CD4-positive, CD25-positive, alpha-beta regulatory T cell (primary cell): ENCODE measurements at regions not wholly inside any gene's neighbourhood (a gene's known extent, or its start where the extent isn't known, plus 50 kb on each side); places are given as distances from the start of the nearest gene placed in this dataset.
A peak's percentile ranks its signal among the peaks of the same experiment; 100 is the strongest.

Experiments
- ATAC-seq, 2 donors: fragments of 150-1000 bp; cut with Tn5 transposase; one replicate each; pipeline ENCODE4 v1.10.0; 2021; ENCODE audit warnings: low read depth in 2 of 2, moderate number of reproducible peaks in 2 of 2, moderate library complexity in 1 of 2
- DNase-seq, 3 donors: peaks; one replicate each; pipeline versions ENCODE4 v3.0.0 to v3.0.0-alpha.2; 2012 to 2022; ENCODE audit warnings: mixed read lengths in 1 of 3
- H3K27ac ChIP-seq: one replicate; pipeline ENCODE4 v1.7.0; 2013; ENCODE audit warnings: mild to moderate bottlenecking, low read length; ENCODE audit not compliant: insufficient read depth, poor library complexity, severe bottlenecking
- H3K27me3 ChIP-seq: one replicate; pipeline ENCODE4 v1.7.0; 2013; ENCODE audit warnings: low read length; ENCODE audit not compliant: control insufficient read depth, insufficient read depth
- H3K36me3 ChIP-seq: one replicate; pipeline ENCODE4 v1.7.0; 2013; ENCODE audit warnings: mild to moderate bottlenecking, low read length, moderate library complexity; ENCODE audit not compliant: control insufficient read depth, insufficient read depth
- H3K4me1 ChIP-seq: 2 replicates; pipeline ENCODE4 v1.7.0; 2013; ENCODE audit warnings: mild to moderate bottlenecking, low read length; ENCODE audit not compliant: insufficient read depth, control insufficient read depth, poor library complexity, severe bottlenecking
- H3K4me3 ChIP-seq: one replicate; pipeline ENCODE4 v1.7.0; 2013; ENCODE audit warnings: low read depth, mild to moderate bottlenecking, low read length, moderate library complexity
- H3K9me3 ChIP-seq, 2 experiments: 1 replicate in 1 of 2; 2 replicates in 1 of 2; pipeline ENCODE4 v1.7.0; 2013; ENCODE audit warnings: low read length in 2 of 2, mild to moderate bottlenecking in 1 of 2, moderate library complexity in 1 of 2; ENCODE audit not compliant: control insufficient read depth in 2 of 2
- H3K27ac Mint-ChIP-seq, 3 donors: one replicate each; pipeline ENCODE4 v1.8.0; 2020 to 2022; ENCODE audit warnings: mild to moderate bottlenecking in 3 of 3, mixed read lengths in 3 of 3, moderate library complexity in 2 of 3
- H3K27me3 Mint-ChIP-seq: one replicate; pipeline ENCODE4 v1.8.0; 2022; ENCODE audit warnings: mild to moderate bottlenecking, mixed read lengths
- H3K36me3 Mint-ChIP-seq: one replicate; pipeline ENCODE4 v1.8.0; 2020; ENCODE audit warnings: mixed read lengths
- H3K4me1 Mint-ChIP-seq, 4 donors: one replicate each; pipeline ENCODE4 v1.8.0; 2020 to 2022; ENCODE audit warnings: mixed read lengths in 4 of 4, mild to moderate bottlenecking in 1 of 4
- H3K4me3 Mint-ChIP-seq, 4 donors: one replicate each; pipeline ENCODE4 v1.8.0; 2020 to 2022; ENCODE audit warnings: mild to moderate bottlenecking in 4 of 4, mixed read lengths in 4 of 4, moderate library complexity in 3 of 4
- H3K9me3 Mint-ChIP-seq, 7 donors: one replicate each; pipeline ENCODE4 v1.8.0; 2020 to 2022; ENCODE audit warnings: mixed read lengths in 7 of 7, mild to moderate bottlenecking in 3 of 7, moderate library complexity in 2 of 7

DNA sequence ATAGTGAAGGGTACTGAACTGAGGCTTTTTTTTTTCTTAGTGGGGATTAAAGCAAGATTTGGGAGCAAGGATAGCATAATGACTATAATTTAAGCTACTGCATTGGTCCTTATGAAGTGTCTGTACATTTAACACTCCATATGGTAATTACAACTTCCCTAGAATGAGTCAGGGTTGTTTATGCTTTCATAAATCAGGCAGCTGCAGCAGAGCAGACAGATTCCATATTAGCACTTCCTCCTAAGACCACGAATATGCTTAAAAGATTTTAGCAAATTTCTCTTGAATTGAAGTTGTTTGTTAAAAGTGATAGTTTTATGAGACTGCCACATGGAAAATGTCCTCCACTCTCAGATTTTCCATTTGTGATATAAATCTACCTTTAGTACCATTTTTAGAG lies 401.1 kb upstream of the SPRY2 start:
- Histone ChIP-seq H3K4me3 (no peak overlapping the region), H3K9me3 (peaks cover 0 to 2% of the 10 kb centered on the region in 2 experiments), H3K27me3 (no peaks in the 10 kb centered on the region), H3K4me1 (no peaks in the 10 kb centered on the region), H3K27ac (no peak overlapping the region), H3K36me3 (no peaks in the 10 kb centered on the region)
- DNase-seq, result no peak
- Mint-ChIP-seq H3K36me3 (no peaks in the 10 kb centered on the region), H3K9me3 (peaks cover 2 to 30% (median 7%) of the 10 kb centered on the region in 7 donors), H3K4me3 (no peak overlapping the region), H3K4me1 (no peaks in the 10 kb centered on the region), H3K27ac (no peak overlapping the region), H3K27me3 (no peaks in the 10 kb centered on the region)
- ATAC-seq, result no peak

DNA sequence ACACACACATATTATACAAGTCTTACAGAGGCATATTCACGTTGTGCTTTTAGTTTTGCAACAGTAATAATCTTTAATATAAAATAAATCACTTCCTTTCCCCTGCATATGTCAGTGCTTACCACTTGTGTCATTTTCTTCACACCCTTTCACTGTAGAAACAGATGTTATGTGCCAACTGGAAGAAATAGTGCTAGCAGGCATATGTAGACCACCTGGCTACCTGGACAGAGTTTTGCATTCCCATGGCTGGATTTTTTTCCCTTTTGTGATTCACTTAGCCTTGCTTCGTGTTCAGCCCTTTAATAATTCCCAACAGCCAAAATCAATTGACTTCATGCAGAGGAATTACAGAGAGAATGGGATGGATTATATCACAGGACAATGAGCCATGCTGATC lies 399.1 kb upstream of the SPRY2 start:
- H3K4me1 ChIP-seq, result no peaks in the 10 kb centered on the region
- no peak overlapping the region for H3K4me3 ChIP-seq
- DNase-seq (no peak), ATAC-seq (no peak)
- no peak overlapping the region for H3K4me3 Mint-ChIP-seq
- no peaks in the 10 kb centered on the region for H3K9me3 ChIP-seq
- no peak overlapping the region for H3K27ac ChIP-seq
- H3K36me3 Mint-ChIP-seq, result no peaks in the 10 kb centered on the region
- H3K9me3 Mint-ChIP-seq, result peaks cover 0 to 23% (median 4%) of the 10 kb centered on the region in 7 donors
- no peaks in the 10 kb centered on the region for H3K27me3 Mint-ChIP-seq
- H3K27me3 ChIP-seq, result no peaks in the 10 kb centered on the region
- H3K4me1 Mint-ChIP-seq, result no peaks in the 10 kb centered on the region
- H3K27ac Mint-ChIP-seq, result no peak overlapping the region
- no peaks in the 10 kb centered on the region for H3K36me3 ChIP-seq

DNA sequence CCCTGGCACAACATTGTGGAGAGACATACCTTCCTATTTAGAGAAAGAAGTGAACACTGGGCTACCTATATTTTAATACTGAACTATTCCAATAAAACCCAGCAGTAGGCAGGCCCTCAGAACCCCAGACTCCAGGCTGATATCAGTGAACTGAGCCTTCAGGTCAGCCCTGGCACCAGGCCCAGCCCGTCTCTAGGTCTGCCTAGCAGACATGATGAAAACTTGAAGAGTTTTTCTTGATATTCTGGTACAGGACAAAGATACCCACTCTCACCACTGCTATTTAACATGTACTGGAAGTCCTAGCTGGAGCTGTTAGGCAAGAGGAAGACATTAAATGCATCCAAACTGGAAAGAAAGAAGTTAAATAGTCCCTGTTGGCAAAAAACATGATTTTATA lies 396.6 kb upstream of the SPRY2 start:
- ATAC-seq, result no peak
- DNase-seq, result no peak
- Mint-ChIP-seq H3K9me3 (peaks cover 0 to 32% (median 5%) of the 10 kb centered on the region in 7 donors), H3K36me3 (no peaks in the 10 kb centered on the region), H3K4me1 (no peaks in the 10 kb centered on the region), H3K27ac (no peak overlapping the region), H3K4me3 (no peak overlapping the region), H3K27me3 (no peaks in the 10 kb centered on the region)
- H3K4me1 ChIP-seq, result no peaks in the 10 kb centered on the region
- H3K27ac ChIP-seq, result no peak overlapping the region
- H3K36me3 ChIP-seq, result no peaks in the 10 kb centered on the region
- no peak overlapping the region for H3K4me3 ChIP-seq
- H3K27me3 ChIP-seq, result no peaks in the 10 kb centered on the region
- H3K9me3 ChIP-seq, result no peaks in the 10 kb centered on the region

DNA sequence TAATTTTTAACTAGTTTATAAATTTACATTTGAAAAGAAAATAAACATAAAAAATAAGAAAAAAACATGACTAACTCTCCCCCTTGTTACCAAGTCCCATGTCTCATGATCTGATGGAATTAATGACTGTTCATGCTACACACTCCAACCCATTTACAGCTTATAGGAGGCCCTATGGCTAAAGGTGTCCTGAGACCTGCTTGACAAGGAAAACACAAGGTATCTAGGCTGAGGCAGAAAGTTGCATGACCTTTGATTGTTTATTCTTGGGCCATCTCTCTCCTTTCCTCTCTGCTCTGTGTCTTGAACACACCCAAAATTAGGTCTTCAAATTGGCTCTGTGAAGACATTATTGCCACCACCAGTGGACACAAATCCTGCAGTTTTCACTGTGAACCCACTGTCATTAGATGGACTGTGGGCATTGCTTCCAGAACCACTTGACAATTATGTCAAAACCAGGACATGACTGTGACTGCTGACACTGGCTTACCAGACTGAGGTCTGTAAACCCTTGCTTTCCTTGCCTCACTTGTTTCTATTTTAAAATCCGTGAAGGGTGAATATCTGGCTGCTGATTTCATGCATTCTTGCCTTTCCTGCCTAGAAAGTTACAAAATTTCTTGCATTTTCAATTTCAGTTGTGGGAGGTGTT lies 386.5 kb upstream of the SPRY2 start:
- no peaks in the 10 kb centered on the region for H3K27me3 Mint-ChIP-seq
- H3K27ac Mint-ChIP-seq, result peak overlapping the region in 1 of 3 donors; percentile 60

DNA sequence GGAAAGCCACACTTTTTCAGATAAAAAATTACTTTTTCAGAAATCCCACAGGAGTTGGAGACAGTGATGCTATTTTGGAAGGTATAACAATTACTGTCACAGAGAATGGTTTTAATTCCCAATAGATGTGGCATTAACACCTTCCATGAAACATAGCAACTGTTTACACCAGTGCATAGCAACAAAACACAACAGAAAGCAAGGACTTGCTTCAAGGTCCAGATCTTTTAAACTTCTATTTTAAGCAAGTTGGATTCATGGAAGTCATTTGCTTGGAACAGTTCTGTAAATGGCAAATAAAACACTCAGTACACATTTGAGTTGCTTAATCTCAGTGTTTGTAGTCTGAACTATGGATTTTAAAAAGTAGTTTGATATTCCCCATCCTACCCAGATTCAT lies 385.9 kb upstream of the SPRY2 start:
- ATAC-seq, result no peak
- no peak overlapping the region for H3K27ac ChIP-seq
- H3K4me1 Mint-ChIP-seq, result no peaks in the 10 kb centered on the region
- H3K4me3 ChIP-seq, result no peak overlapping the region
- H3K4me3 Mint-ChIP-seq, result no peak overlapping the region
- H3K9me3 Mint-ChIP-seq, result peaks cover 3 to 32% (median 6%) of the 10 kb centered on the region in 7 donors
- H3K27me3 Mint-ChIP-seq, result no peaks in the 10 kb centered on the region
- H3K9me3 ChIP-seq, result peaks cover 3 to 13% of the 10 kb centered on the region in 2 experiments
- no peaks in the 10 kb centered on the region for H3K36me3 ChIP-seq
- H3K4me1 ChIP-seq, result no peaks in the 10 kb centered on the region
- H3K27me3 ChIP-seq, result no peaks in the 10 kb centered on the region
- no peaks in the 10 kb centered on the region for H3K36me3 Mint-ChIP-seq
- H3K27ac Mint-ChIP-seq, result no peak overlapping the region
- DNase-seq, result no peak

More for the DNA sequence above, 386.5 kb upstream of the SPRY2 start:
- Histone ChIP-seq H3K36me3 (no peaks in the 10 kb centered on the region), H3K27me3 (no peaks in the 10 kb centered on the region), H3K4me1 (no peaks in the 10 kb centered on the region), H3K4me3 (no peak overlapping the region), H3K27ac (no peak overlapping the region), H3K9me3 (peaks cover 3 to 13% of the 10 kb centered on the region in 2 experiments)
- no peak for DNase-seq
- Mint-ChIP-seq H3K36me3 (no peaks in the 10 kb centered on the region), H3K4me3 (no peak overlapping the region), H3K4me1 (no peaks in the 10 kb centered on the region), H3K9me3 (peaks cover 3 to 32% (median 6%) of the 10 kb centered on the region in 7 donors)
- ATAC-seq, result no peak

DNA sequence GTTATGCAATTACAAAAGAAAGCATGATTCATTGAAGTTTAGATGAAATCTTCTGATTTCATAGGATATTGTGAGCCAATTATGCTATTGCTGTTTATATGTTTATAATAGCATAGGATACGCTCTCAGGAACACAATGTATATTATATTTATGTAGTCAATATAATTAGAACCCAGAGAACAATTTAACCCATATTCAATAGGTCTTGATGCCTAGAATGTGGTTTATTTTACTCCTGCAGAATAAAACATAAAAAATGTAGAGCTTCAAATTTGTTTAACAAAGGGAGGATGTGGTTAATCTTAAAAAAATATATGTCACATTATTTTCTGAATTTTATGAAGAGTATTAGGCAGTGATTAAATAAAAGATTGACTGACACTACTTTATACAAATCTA lies 380.8 kb upstream of the SPRY2 start:
- Histone ChIP-seq H3K27me3 (no peaks in the 10 kb centered on the region), H3K4me1 (no peaks in the 10 kb centered on the region), H3K36me3 (no peaks in the 10 kb centered on the region), H3K9me3 (peaks cover 0 to 8% of the 10 kb centered on the region in 2 experiments), H3K27ac (no peak overlapping the region), H3K4me3 (no peak overlapping the region)
- ATAC-seq (no peak), DNase-seq (no peak)
- Mint-ChIP-seq H3K27ac (no peak overlapping the region), H3K4me1 (no peaks in the 10 kb centered on the region), H3K4me3 (no peak overlapping the region), H3K9me3 (peaks cover 0 to 27% (median 6%) of the 10 kb centered on the region in 7 donors), H3K27me3 (no peaks in the 10 kb centered on the region), H3K36me3 (no peaks in the 10 kb centered on the region)

DNA sequence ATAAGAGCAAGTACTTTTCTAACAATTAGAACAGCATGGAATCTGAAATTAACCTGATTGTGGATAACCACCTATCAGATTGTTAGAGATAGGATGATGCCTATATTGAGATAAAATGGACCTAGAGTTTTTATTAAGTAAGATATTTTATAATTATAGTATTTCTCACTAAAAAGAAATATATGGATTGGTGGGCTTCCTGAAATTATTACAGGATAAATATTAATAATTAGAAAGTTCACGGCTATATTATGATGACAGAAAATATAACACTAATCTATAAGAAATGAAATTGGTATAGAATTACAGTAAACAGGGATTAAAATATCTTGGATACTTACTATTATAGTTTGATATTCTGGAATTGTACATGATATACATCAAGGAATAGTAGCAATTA lies 378.0 kb upstream of the SPRY2 start:
- ATAC-seq (no peak), DNase-seq (no peak)
- Mint-ChIP-seq H3K27ac (no peak overlapping the region), H3K9me3 (peaks cover 0 to 27% (median 7%) of the 10 kb centered on the region in 7 donors), H3K4me3 (no peak overlapping the region), H3K27me3 (no peaks in the 10 kb centered on the region), H3K36me3 (no peaks in the 10 kb centered on the region), H3K4me1 (no peaks in the 10 kb centered on the region)
- no peak overlapping the region for H3K27ac ChIP-seq
- H3K36me3 ChIP-seq, result no peaks in the 10 kb centered on the region
- peaks cover 0 to 5% of the 10 kb centered on the region in 2 experiments for H3K9me3 ChIP-seq
- H3K4me3 ChIP-seq, result no peak overlapping the region
- H3K27me3 ChIP-seq, result no peaks in the 10 kb centered on the region
- H3K4me1 ChIP-seq, result no peaks in the 10 kb centered on the region

DNA sequence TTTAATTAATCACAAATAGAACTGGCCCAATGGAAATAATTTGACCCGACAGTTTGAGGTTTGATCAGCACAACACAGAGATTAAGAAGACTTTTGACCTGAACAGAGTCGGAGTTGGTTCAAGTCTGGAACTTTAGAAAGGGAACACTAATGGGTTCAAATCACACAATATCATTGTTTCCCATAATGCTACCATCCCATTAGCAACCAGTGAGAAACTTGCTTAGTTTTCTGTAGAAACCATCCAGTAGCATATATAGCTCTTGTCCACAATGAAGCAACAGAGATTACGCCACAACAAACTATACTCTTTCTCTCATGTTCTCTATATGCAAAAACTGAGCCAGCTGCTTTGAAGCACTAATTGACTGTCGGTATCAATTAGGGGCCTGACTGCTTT lies 376.9 kb upstream of the SPRY2 start:
- H3K36me3 Mint-ChIP-seq, result no peaks in the 10 kb centered on the region
- no peaks in the 10 kb centered on the region for H3K36me3 ChIP-seq
- no peaks in the 10 kb centered on the region for H3K4me1 ChIP-seq
- H3K9me3 ChIP-seq, result peaks cover 0 to 5% of the 10 kb centered on the region in 2 experiments
- no peak overlapping the region for H3K27ac ChIP-seq
- ATAC-seq, result no peak
- H3K9me3 Mint-ChIP-seq, result peaks cover 0 to 27% (median 6%) of the 10 kb centered on the region in 7 donors
- no peaks in the 10 kb centered on the region for H3K4me1 Mint-ChIP-seq
- no peak overlapping the region for H3K4me3 Mint-ChIP-seq
- DNase-seq, result no peak
- H3K27me3 ChIP-seq, result no peaks in the 10 kb centered on the region
- H3K27me3 Mint-ChIP-seq, result no peaks in the 10 kb centered on the region
- no peak overlapping the region for H3K4me3 ChIP-seq
- no peak overlapping the region for H3K27ac Mint-ChIP-seq
